Duodenal mucosa (tissue), 2 donors: ENCODE measurements at regions not wholly inside any gene's neighbourhood (a gene's known extent, or its start where the extent isn't known, plus 50 kb on each side); places are given as distances from the start of the nearest gene placed in this dataset.

Experiments used
- H3K27ac ChIP-seq: one replicate; pipeline ENCODE4 v1.7.0; 2013; ENCODE audit warnings: low read depth, low read length
- H3K27me3 ChIP-seq, 2 donors: one replicate each; pipeline ENCODE4 v1.7.0; 2013; ENCODE audit warnings: low read length in 2 of 2, control low read depth in 1 of 2; ENCODE audit not compliant: insufficient read depth in 2 of 2, control insufficient read depth in 1 of 2
- H3K36me3 ChIP-seq, 2 donors: one replicate each; pipeline ENCODE4 v1.7.0; 2013; ENCODE audit warnings: low read length in 2 of 2, control low read depth in 1 of 2; ENCODE audit not compliant: insufficient read depth in 2 of 2, control insufficient read depth in 1 of 2
- H3K4me1 ChIP-seq, 2 donors: one replicate each; pipeline ENCODE4 v1.7.0; 2013; ENCODE audit warnings: low read length in 2 of 2, control low read depth in 1 of 2; ENCODE audit not compliant: insufficient read depth in 2 of 2, control insufficient read depth in 1 of 2
- H3K4me3 ChIP-seq, 2 donors: one replicate each; pipeline ENCODE4 v1.7.0; 2013; ENCODE audit warnings: low read length in 2 of 2, low read depth in 1 of 2
- H3K9ac ChIP-seq, 2 donors: one replicate each; pipeline ENCODE4 v1.7.0; 2013; ENCODE audit warnings: low read length in 2 of 2, low read depth in 1 of 2
- H3K9me3 ChIP-seq, 2 donors: one replicate each; pipeline ENCODE4 v1.7.0; 2013; ENCODE audit warnings: low read length in 2 of 2, control low read depth in 1 of 2; ENCODE audit not compliant: control insufficient read depth in 1 of 2

DNA sequence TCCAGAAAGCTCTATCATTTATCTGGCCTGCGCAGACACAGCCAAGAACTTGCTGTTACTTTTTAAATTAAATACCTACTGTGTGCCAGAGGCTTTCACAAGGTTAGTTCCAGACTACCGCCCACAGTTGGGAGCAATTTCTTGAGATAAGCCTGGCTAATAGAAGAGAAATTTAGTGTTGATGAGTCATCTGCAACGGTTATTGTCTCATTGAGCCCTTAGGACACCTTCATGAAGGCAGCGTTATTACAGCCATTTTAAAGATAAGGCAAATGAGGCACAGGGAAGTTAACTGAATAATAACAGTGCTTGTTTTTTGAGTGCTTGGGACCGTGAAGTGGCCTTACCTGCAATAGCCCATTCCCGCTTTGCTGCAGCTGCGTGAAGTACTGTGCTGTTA lies 292.9 kb upstream of the MSX2 start:
- no peaks in the 10 kb centered on the region for H3K27me3 ChIP-seq
- H3K9me3 ChIP-seq, result no peaks in the 10 kb centered on the region
- H3K27ac ChIP-seq, result no peak overlapping the region
- no peak overlapping the region for H3K4me3 ChIP-seq
- H3K4me1 ChIP-seq, result peaks cover 4 to 18% of the 10 kb centered on the region in 2 donors
- H3K9ac ChIP-seq, result no peak overlapping the region
- H3K36me3 ChIP-seq, result no peaks in the 10 kb centered on the region

DNA sequence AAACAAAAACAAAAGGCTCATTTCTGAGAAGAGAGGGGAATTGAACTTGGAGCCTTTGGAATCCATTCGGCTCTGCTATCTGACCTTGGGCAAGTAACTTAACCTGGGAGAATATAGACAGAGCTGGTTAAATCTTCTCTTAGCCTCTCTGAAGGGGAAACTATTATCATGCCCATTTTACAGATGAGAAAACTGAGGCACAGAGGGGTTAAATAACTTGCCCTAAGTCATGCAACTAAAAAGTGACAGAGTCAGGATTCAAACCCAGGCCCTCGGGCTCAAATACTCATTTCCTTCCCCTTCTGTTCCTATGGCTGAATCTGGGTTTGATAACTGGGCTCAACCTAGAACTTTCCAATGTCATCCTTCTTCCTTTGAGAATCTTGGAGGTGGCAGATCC lies 291.3 kb upstream of the MSX2 start:
- no peaks in the 10 kb centered on the region for H3K36me3 ChIP-seq
- no peaks in the 10 kb centered on the region for H3K9me3 ChIP-seq
- no peak overlapping the region for H3K9ac ChIP-seq
- peaks cover 0 to 6% of the 10 kb centered on the region in 2 donors for H3K4me1 ChIP-seq
- H3K27me3 ChIP-seq, result no peaks in the 10 kb centered on the region
- H3K4me3 ChIP-seq, result no peak overlapping the region
- no peak overlapping the region for H3K27ac ChIP-seq

DNA sequence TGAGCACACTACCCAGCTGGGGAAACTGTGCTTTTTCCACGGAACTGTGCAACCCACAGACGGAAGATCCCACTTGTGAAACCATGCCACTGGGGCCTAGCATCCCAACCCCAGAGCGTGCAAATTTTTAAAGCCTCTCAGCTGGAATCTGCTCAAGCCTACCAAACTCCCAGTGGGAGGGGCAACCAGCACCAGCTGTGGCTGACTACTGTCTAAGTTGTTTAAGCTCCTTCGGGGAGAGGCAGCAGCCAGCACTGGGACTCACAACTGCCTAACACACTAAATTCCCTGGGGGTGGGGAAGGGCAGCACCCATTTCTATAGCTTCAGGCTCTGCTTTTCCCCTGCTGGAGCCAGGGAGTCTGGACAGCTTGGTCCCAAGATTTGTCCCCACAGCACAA lies 287.6 kb upstream of the MSX2 start:
- H3K27me3 ChIP-seq, result no peaks in the 10 kb centered on the region
- no peaks in the 10 kb centered on the region for H3K9me3 ChIP-seq
- no peaks in the 10 kb centered on the region for H3K36me3 ChIP-seq
- no peak overlapping the region for H3K9ac ChIP-seq
- H3K27ac ChIP-seq, result no peak overlapping the region
- peaks cover 0 to 6% of the 10 kb centered on the region in 2 donors for H3K4me1 ChIP-seq
- no peak overlapping the region for H3K4me3 ChIP-seq

GRCh38 chr5:174444479-174445188 lies 279.7 kb upstream of the MSX2 start:
- no peak overlapping the region for H3K4me3 ChIP-seq
- H3K4me1 ChIP-seq, result no peaks in the 10 kb centered on the region
- no peak overlapping the region for H3K9ac ChIP-seq
- peaks cover 0 to 4% of the 10 kb centered on the region in 2 donors for H3K27me3 ChIP-seq
- no peak overlapping the region for H3K27ac ChIP-seq
- no peaks in the 10 kb centered on the region for H3K36me3 ChIP-seq
- H3K9me3 ChIP-seq, result no peaks in the 10 kb centered on the region

- Histone ChIP-seq H3K27me3 (peaks cover 0 to 4% of the 10 kb centered on the region in 2 donors), H3K9me3 (peaks cover 0 to 4% of the 10 kb centered on the region in 2 donors), H3K4me3 (no peak overlapping the region), H3K27ac (no peak overlapping the region), H3K36me3 (no peaks in the 10 kb centered on the region), H3K9ac (no peak overlapping the region), H3K4me1 (no peaks in the 10 kb centered on the region)
Measured at GRCh38 chr5:174446446-174446845, 277.9 kb upstream of the MSX2 start.

DNA sequence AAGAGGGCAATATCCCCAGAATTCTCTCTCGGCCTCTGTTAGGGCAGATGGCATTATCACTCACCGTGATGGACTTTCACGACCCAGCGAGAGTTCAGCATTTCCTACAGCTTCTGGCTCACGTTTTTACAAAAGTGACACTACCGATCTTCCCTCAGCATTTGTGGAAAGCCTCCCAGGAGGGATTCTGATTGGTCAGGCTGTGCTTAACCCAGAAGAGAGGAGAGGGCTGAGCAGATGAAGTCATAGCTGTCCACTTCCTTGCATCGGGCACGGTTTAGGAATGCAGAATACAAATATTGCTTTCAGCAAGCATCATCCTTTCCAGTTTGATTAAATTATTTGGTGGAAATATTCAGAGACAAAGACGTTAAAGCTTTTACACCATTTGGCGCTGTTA lies 277.4 kb upstream of the MSX2 start:
- peaks cover 0 to 4% of the 10 kb centered on the region in 2 donors for H3K27me3 ChIP-seq
- no peak overlapping the region for H3K4me3 ChIP-seq

GRCh38 chr5:174448041-174448440 lies 276.3 kb upstream of the MSX2 start:
- Histone ChIP-seq H3K4me1 (no peaks in the 10 kb centered on the region), H3K36me3 (no peaks in the 10 kb centered on the region), H3K27me3 (peaks cover 0 to 4% of the 10 kb centered on the region in 2 donors), H3K9me3 (peaks cover 0 to 4% of the 10 kb centered on the region in 2 donors), H3K9ac (no peak overlapping the region), H3K27ac (no peak overlapping the region), H3K4me3 (no peak overlapping the region)

More for the DNA sequence above, 277.4 kb upstream of the MSX2 start:
- Histone ChIP-seq H3K27ac (no peak overlapping the region), H3K9me3 (peaks cover 0 to 4% of the 10 kb centered on the region in 2 donors), H3K36me3 (no peaks in the 10 kb centered on the region), H3K9ac (no peak overlapping the region), H3K4me1 (no peaks in the 10 kb centered on the region)

DNA sequence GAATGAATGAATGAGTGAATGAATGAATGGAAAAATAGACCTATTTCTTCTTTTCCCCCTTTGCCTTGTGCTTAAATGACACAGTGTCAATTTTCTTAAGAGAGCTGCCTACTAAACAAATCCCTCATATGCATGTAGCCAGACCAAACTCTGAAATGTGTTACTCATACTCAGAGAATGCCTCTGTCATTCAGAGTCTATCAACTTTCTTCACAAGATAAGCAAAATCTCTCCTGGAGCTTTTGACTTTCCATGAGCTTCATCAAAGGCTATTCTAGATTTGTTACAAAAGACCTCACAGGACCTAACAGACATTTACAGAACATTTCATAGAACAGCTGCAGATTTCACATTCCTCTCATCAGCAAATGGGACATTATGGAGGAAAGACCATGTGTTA lies 275.7 kb upstream of the MSX2 start:
- Histone ChIP-seq H3K9me3 (peaks cover 0 to 4% of the 10 kb centered on the region in 2 donors), H3K9ac (no peak overlapping the region), H3K36me3 (no peaks in the 10 kb centered on the region), H3K27me3 (peaks cover 0 to 4% of the 10 kb centered on the region in 2 donors), H3K27ac (no peak overlapping the region), H3K4me1 (no peaks in the 10 kb centered on the region), H3K4me3 (no peak overlapping the region)

GRCh38 chr5:174453690-174454089 lies 270.7 kb upstream of the MSX2 start:
- no peaks in the 10 kb centered on the region for H3K27me3 ChIP-seq
- no peak overlapping the region for H3K4me3 ChIP-seq
- H3K9ac ChIP-seq, result no peak overlapping the region
- no peaks in the 10 kb centered on the region for H3K4me1 ChIP-seq
- H3K36me3 ChIP-seq, result no peaks in the 10 kb centered on the region
- H3K9me3 ChIP-seq, result peaks cover 0 to 4% of the 10 kb centered on the region in 2 donors
- no peak overlapping the region for H3K27ac ChIP-seq

GRCh38 chr5:174454464-174454863 lies 269.9 kb upstream of the MSX2 start:
- Histone ChIP-seq H3K4me3 (no peak overlapping the region), H3K9me3 (peaks cover 0 to 4% of the 10 kb centered on the region in 2 donors), H3K27ac (no peak overlapping the region), H3K36me3 (no peaks in the 10 kb centered on the region), H3K4me1 (no peaks in the 10 kb centered on the region), H3K27me3 (no peaks in the 10 kb centered on the region), H3K9ac (no peak overlapping the region)
